GM21717 (cell line): ENCODE measurements at regions not wholly inside any gene's neighbourhood (a gene's known extent, or its start where the extent isn't known, plus 50 kb on each side); places are given as distances from the start of the nearest gene placed in this dataset.
A peak's percentile ranks its signal among the peaks of the same experiment; 100 is the strongest.
"Not testable (repeated sequence)": the region's sequence is repeated elsewhere in the genome, so short reads cannot be mapped to it uniquely, and the experiment has no call there.

Experiments
- ATAC-seq: cut with Tn5 transposase; IDR thresholded peaks from one replicate; pipeline ENCODE4 v1.9.1; 2021; ENCODE audit warnings: mild to moderate bottlenecking, moderate library complexity; ENCODE audit not compliant: unreplicated experiment

- ATAC-seq = no peak
These were observed 56.4 kb downstream of the FOXF2 start for GRCh38 chr6:1445650-1446330.

- ATAC-seq = no peak
These were observed 60.5 kb downstream of the FOXF2 start for GRCh38 chr6:1449896-1450295.

DNA sequence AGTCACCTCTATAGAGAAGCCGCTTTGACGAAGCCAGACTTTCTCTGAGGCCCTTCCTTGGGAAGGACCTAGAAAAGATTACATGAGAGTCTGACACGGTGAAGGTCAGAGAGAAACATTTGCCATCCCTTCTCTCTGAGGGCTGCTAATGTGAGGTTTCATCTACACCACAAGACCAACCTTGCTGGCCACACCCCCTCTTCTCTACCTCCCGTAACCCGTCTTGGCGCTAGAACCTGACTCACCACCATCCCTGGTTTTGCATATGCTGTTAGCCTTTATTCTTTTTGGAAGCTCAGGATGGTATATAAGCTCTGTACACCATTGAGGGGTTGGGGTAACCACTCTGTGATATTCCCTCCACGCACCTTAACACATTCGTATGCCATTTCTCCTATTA, 63.6 kb downstream of the FOXF2 start:
- ATAC-seq = no peak

GRCh38 chr6:1456816-1457215, 67.4 kb downstream of the FOXF2 start:
- ATAC-seq = not testable (repeated sequence)

GRCh38 chr6:1461207-1461606, 71.8 kb downstream of the FOXF2 start:
- ATAC-seq = no peak

- no peak for ATAC-seq
These were observed 72.4 kb downstream of the FOXF2 start for GRCh38 chr6:1461736-1462135.

DNA sequence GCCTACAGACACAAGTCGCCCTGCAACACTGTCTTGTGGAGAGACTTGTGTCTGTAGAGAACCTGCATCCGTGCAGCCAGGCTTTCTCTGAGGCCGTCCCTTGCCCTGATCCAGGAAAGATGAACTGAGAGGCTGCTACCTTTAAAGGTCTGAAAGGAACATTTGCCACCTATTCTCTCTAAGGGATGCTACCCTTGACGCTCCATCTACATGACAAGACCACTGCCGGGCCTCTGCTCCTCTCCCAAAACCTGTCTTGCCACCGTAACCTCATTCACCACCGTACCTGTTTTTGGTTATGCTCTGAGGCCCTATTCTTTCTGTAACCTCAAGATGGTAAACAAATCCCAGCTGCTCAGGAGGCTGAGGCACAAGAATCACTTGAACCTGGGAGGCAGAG, 73.9 kb downstream of the FOXF2 start:
- ATAC-seq = no peak

- ATAC-seq = no peak
These were observed 74.5 kb downstream of the FOXF2 start for GRCh38 chr6:1463751-1464426.

DNA sequence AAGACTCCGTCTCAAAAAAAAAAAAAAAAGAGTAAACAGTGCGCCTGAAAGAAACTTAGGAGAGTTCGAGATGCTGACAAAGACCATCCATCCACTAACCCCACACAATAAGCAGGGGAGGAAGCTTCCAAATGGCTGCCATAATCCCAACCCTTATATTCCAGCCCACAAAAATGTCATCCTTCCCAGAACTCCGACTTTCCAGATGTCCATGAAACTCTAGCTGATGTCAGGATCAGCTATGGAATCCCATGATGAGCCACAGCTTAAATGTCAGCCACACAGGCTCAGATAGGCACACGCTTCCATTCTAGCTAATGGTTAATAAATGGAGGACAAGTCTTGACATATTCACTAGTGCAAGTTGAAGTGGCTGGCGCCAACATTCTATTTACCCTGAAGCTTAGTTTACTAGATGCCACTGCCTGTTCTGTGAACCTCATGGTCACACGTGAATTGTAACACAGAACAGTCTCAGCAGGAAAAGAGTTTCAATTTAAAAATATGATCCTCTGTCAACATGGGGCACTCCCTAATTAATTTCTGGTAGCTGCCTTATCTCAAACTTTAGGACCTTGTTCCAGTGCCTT, 75.5 kb downstream of the FOXF2 start:
- ATAC-seq = no peak

DNA sequence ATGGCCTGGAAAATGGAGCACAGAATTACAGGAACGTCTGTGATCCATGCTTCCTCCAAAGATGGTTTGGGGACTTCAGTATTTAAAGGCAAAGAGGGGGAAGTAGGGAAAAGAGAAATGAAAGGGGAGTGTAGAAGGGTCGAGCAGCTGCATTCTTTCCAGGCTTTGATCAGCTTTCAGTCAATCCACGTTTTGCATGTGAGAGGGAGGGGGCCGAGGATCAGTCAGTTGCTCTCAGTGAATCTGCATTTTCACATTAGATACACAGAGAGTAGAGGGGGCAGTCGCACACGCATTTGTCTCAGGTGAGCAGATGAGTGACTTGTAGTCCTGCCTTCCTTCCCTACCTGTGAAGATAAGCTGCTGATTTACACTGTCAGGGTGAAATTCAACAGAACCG, 78.8 kb downstream of the FOXF2 start:
- no peak for ATAC-seq

- ATAC-seq = peak; percentile 74
These were observed 80.7 kb downstream of the FOXF2 start for GRCh38 chr6:1470040-1470439.

DNA sequence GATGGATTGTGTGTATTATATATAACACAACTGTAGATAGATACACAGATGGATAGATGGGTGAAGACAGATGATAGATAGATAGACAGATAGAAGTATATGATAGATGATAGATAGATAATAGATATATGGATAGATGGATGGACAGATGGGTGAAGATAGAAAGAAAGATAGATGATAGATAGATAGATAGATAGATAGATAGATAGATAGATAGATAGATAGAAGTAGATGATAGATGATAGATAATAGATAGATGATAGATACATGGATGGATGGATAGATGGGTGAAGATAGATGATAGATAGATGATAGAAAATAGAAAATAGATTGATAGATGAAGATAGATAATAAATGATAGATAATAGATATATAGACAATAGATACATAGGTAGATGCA, 83.3 kb downstream of the FOXF2 start:
- ATAC-seq = no peak

GRCh38 chr6:1473166-1473565, 83.8 kb downstream of the FOXF2 start:
- ATAC-seq = no peak

DNA sequence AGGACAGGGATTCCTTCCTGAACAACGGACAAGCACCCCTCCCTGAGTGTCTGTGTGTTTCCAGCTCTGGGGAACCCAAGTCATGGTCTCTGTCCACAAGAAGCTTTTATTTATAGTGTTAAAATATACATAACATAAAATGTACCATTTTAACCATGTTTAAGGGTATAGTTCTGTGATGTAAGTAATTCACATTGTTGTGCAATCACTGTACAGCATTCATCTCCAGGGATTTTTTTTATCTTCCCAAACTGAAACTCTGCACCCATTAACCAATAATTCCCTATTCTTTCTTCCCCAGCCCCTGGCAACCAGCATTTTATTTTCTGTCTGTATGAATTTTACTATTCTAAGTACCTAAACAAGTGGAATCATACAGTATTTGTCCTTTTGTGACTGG, 84.2 kb downstream of the FOXF2 start:
- no peak for ATAC-seq

DNA sequence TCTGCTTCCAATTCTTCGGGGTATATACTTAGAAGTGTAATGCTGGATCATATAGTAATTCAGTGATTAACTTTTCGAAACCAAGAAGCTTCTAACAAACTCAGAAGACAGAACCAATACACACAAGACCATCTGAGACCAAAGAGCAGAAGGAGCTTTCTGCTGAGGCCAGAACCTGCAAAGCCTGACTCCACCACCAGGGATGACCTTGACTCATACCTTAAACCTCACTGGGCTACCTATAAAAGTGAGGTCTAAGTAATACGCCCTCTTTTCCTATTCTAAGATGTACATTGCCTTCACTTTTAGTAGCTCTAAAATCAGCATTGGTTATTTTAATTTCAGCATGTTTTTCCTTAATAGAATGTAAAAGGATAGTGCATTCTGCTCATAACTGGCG, 84.8 kb downstream of the FOXF2 start:
- ATAC-seq = no peak

DNA sequence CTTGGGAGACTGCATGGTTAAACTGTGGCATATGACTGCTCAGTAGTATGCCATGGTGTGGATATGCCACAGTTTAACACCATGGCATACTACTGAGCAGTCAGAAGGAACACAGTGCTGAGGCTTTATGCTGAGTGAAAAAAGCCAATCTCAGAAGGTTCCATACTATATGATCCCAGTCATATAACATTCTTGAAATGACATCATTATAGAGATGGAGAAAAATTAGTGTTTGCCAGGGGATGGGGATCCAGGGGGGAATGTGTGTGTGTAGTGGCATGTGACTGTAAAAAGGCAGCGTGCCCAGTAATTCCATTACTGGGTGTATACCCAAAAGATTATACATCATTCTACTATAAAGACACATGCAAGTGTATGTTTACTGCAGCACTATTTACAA, 85.8 kb downstream of the FOXF2 start:
- ATAC-seq = no peak

DNA sequence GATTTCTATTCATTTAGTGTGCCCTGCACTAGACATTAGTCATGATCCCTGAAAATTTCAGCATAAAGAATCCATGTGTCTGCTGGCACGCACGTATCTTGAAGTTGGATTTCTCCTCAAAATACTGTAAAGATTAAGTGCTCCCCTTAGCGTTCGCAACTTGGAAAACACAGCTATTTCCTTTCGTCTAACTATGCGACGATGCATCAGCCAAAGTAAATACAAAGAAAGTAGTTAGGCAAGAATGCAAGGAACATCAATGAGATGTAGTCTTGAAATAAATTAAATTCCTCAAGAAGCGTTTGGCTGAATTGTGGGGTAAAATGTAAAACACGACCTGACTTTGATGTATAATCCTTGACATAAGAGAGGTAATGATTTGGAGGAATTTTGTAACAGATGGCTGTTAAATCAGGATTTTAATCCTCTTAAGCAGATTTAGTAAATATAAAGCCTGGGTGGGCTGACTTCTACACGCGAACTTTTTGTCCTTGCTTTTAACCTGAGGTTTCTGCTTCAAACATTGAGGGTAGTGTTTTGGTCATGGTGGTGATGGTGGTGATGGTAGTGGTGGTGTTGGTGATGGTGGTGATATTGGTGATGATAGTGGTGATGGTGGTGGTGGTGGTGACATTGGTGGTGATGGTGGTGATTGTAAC, 88.2 kb downstream of the FOXF2 start:
- ATAC-seq = no peak

- not testable (repeated sequence) for ATAC-seq
These were observed 88.9 kb downstream of the FOXF2 start for GRCh38 chr6:1478163-1478826.

- no peak for ATAC-seq
These were observed 89.7 kb downstream of the FOXF2 start for GRCh38 chr6:1479095-1479494.

DNA sequence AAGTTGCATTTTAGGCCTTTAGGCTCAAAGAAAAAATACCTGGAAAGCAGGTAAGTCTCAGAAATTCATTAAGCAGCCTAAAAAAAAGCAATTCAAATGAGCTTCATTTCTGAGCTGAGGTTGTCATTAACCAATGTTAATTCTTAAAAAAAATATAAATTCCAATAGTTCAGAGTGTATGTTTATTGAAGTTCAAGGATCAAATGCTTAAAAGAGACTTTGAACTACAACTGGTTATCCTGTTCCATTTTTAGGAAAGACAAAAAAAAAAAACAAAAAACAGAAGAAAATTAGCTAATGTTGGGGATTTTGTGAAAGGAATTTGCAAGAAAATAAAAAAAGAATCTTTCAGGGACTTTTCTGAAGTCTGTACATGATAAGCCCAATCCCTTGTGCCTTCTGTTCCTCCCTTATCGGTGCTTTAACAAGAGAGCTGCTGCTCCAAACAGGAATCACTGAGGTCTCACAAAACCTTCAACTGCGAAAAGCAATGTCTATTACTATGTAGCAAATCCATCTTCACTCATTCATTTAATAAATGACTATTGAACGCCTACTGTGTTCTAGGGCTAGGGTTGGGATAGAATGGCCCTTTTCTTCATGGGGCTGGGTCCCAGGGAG, 90.3 kb downstream of the FOXF2 start:
- no peak for ATAC-seq

DNA sequence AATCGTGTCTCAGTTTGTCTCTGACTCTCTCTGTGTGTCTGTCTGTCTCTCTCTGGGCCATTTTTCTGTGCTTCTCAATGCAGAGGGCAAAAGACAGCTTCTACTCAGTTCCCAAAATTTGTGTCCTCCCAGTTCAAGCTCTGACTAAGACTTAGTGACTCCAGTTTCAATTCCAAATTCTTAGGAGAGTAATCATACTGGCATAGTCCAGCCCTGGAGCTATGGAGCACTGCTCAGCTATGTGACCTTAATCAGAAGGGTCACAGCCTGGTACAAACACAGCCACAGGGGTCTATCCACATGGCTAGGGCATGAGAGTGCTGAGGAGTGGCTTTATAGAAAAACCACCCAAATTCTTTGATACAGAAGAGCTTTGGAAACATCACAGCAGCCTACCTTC, 91.9 kb downstream of the FOXF2 start:
- no peak for ATAC-seq
